Stromal cell of bone marrow (primary cell): ENCODE measurements at regions not wholly inside any gene's neighbourhood (a gene's known extent, or its start where the extent isn't known, plus 50 kb on each side); places are given as distances from the start of the nearest gene placed in this dataset.

Source experiments
- DNase-seq: peaks from one replicate; pipeline ENCODE4 v3.0.0-alpha.2; 2012; ENCODE audit warnings: low read depth

GRCh38 chr14:38901791-38902190 lies 201.2 kb downstream of the SEC23A start:
- no peak for DNase-seq

DNA sequence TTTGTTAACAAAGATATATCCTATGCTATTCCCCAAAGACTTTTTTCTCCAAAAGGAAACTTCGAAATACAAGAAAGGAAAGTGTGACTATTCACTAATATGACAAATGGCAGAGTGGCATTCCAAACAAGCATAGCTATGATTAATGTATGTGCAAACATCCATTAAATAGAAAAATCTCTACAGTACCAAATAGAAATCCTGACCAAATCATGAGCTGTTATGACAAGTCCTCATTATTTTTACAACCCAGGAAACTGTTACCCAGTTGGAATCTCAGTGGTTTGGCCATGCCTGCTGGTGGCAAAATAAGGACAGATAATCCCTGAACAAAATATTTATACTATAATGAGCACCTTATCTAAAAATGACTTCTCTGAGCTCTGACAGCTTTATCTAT lies 202.1 kb downstream of the SEC23A start:
- no peak for DNase-seq

- DNase-seq, result no peak
Observed at GRCh38 chr14:38887696-38888095, 215.3 kb downstream of the SEC23A start.

DNA sequence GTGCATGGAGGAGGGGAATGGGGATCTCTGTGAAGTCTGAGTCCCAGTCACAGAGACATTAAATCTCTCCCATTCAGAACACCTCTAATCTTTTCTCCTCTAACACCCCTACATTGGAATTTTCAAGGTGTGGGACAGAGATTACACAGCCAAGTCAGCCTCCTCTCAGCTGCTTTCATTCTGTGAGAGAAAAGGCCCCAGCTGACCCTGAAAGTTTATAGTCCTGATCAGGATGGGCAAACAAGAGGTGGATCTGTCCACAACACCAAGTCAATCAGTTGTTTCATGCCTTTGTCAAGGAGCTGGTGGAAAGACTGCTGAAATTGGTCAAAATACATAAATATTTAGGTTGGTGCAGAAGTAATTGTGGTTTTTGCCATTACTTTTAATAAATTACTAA lies 218.9 kb downstream of the SEC23A start:
- DNase-seq, result no peak

- DNase-seq, result no peak
Observed at GRCh38 chr14:38883127-38883526, 219.9 kb downstream of the SEC23A start.

DNA sequence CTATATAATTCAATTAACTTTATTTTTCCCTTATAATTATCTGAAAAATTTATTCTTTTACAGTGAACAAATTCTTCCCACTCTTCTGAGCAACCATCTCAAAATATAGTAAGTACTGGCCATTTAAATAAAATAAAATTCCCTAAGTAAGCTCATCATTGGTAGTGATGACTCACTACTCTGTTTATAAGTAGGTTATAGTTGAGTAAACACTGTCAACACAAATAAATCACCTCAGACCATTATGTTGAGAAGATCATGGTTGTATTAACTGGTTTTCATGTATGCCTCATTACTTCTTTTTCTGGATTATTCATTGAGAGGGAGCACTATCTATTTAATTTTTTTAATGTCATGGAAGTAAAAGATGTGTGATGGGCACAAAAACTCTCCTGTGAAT lies 220.5 kb downstream of the SEC23A start:
- DNase-seq, result no peak

DNA sequence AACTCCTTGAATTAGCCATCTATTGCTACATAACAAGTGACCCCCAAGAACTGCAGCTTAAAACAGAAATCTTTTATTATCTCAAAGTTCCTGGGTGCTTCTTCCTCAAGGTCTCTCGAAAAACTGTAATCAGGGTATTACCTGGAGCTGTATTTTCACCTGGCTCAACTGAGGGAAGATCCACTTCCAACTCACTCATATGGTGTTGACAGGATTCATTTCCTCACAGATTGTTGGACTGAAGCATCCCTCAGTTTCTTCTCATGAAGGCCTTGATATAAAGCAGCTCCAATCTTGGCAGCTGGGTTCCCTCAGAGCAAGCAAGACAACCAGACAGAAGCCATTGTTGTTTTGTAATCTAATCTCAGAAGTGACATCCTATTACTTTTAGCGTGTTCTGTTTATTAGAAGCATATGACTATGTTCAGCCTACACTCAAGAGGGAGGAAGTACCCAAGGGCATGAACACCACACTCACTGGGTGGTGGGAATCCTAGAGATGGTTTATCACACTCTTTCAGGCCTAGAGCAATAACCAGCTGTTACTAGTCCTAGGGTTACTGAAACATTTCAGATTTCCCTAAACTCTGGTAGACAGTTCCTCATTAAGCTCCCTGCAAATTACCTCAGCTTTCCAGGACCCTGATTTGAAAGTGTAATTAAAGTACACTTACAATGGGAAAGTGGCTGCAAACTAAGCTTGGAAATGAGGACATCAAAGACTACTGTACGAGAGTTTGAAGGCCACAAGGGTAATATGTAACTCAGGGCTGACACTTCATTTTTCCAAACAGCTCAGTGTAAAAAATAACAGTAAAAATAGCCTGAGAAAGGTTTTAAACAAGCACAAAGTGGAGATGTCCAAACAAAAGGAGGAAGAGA lies 222.2 kb downstream of the SEC23A start:
- DNase-seq, result no peak

GRCh38 chr14:38877744-38878388 lies 225.2 kb downstream of the SEC23A start:
- no peak for DNase-seq

- DNase-seq, result no peak
Observed at GRCh38 chr14:38874721-38875120, 228.3 kb downstream of the SEC23A start.

DNA sequence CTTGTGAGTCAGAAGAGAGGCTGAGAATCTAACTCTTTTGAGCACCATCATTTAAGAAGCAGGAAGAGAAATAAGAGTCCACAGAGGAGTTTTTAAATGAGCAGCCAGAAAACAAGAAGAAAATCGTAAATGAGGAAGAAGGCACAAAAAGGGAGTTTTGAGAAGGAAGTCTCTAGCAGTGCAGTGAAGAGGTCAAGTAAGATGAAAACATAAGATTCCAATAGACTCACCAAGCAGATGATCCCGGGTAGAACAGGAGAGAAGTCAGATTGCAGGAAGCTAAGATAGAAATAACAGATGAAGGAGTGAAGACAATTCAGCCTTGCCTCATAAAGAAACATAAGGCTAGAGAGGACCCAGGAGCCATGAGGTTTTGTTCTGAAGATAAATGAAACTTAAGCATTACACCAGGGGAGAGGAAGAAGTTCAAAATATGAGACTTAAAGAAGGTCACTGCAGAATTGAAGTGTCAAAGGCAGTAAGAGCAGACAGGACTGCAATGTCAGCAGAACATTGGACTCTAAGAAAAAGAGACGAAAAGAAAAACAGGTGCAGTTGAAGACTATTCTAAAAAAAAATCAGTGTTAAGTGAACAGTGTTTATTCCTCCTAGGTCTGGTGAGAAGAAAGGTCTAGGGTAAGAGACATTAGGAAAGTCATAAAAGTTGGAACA lies 229.0 kb downstream of the SEC23A start:
- no peak for DNase-seq

DNA sequence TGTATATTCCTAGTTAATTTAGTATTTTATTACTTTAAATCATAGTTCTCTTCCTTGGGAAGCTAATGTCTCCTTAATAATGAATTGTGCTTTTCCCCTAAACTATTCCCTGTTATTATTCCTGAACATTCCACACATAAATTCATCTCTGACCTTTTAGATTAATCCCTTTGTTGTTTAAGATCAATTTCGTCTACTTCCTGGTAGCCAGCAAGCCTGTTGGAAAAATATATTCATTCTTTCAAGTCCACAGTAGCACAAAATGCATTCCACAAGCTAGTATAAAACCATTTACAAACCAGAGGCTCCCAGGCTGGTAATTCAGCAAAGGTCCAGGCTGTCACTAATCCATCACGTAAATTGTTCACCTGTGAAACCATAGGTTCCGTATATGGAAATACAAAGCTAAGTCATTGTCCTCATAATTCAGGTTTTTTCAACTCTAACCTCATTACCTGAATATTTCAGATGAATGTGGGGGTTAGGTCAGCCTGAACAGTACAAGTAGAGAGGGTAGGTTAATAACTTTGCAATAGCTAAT lies 232.7 kb downstream of the SEC23A start:
- DNase-seq, result no peak

- DNase-seq, result no peak
Observed at GRCh38 chr14:38868399-38869290, 234.4 kb downstream of the SEC23A start.

DNA sequence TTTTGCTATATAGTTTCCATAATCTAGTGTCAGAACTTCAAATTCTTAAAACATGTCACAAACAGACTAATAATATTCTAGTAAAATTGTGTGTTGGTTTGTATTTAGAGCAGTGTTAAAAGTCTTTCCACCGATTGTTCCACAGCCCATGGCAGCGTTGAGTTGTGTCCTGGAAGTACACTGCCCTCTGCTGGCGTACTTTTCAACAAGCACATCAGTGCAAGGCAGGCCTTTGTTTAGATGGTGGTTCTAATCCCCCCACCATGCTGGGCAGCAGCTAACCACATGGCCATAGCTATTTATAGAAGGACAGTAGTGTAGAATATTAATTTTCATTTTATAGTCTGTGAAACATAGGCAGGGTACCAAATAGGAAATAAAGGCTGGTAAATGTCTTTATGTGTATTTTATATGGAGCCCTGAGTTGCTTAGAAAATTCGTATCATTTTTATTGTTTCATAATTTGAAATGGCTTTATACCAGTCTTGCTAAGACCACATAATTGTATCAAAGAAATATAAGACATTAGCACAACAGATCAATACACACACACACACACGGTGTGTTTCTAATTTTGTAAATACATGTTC lies 235.4 kb downstream of the SEC23A start:
- DNase-seq, result peak; percentile 57

- no peak for DNase-seq
Observed at GRCh38 chr14:38866461-38866860, 236.6 kb downstream of the SEC23A start.

DNA sequence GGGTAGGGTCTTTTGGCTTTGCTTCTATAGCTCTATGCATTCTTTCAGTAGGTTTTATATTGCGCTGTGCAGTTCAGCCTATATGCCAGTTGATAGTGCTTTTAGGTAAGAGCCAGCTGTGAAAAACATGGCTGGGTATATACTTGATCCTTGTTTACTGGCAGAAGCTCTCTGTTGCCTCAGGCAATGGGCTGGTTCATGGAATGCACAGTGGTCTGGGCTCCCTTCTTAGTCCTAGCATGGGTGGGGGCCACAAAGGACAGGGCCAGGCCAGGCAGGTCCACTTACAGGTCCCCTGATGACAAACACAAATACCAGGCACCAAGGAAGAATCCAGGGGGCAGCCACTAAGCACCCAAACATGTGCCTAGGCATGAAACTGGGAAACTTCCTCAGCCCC lies 240.7 kb downstream of the SEC23A start:
- DNase-seq, result no peak

DNA sequence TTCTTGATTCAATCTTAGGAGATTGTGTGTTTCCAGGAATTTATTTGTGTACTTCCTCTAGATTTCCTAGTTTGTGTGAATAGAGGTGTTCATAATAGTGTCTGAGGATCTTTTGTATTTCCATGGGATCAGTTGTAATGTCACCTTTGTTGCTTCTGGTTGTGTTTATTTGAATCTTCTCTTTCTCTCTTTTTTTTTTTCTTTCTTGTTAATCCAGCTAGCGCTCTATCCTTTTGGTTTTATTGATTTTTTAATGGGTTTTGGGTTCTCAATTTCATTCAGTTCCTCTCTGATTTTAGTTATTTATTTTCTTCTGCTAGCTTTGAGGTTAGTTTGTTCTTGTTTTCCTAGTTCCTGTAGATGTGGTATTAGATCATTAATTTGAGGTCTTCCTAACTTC lies 242.5 kb downstream of the SEC23A start:
- DNase-seq, result no peak

DNA sequence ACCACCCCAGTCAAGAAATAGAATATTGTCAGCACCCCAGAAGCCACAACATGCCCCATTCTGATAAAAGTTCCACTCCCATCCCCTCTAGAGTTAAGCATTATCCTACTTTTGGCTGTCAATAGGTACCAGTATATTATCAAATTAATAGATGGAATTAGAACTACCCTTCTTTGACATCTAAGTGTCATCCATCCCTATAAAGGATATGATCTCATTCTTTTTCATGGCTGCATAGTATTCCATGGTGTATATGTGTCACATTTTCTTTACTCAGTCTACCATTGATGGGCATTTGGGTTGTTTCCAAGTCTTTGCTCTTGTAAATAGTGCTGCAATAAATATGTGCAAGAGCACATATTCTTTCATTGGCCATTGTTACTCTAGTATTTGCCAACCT lies 246.2 kb downstream of the SEC23A start:
- no peak for DNase-seq

DNA sequence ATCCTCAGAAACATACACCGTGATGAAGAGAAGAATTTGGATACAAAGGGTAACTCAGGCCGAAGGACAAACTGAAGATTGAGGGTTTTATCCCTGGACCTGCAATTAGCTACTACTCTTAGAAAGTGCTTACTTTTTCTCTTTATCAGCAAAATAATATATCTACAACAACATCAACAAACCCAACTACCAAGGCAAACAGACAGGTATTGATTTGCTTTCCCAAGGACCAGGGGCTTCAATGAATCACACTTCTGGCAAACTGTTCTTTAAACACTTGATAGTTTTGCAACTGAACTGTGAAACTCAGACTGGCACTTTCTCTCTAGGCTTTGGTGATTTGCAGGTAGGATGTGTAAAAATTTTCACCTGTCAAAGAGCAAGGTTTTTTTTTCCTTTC lies 247.5 kb downstream of the SEC23A start:
- no peak for DNase-seq

- DNase-seq, result no peak
Observed at GRCh38 chr14:38851111-38851510, 251.9 kb downstream of the SEC23A start.

DNA sequence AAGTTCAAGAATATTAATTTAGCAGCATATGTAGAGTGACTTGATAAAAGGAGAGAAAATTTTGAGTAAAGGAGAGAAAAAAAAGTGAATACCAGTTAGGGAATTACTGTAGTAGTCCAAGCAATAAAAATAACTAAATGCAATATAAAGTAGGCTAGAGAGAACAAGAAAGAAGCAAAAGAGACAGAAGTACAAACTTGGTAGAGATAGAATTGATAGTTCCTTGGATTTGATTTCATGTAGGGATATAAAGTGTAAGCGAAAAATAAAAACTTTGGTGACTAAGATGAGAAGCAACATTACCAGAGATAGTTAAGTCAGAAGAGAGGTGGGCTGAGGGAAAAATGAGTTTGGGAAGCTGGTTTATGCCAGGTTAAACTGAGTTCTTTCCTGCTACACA lies 252.4 kb downstream of the SEC23A start:
- no peak for DNase-seq

DNA sequence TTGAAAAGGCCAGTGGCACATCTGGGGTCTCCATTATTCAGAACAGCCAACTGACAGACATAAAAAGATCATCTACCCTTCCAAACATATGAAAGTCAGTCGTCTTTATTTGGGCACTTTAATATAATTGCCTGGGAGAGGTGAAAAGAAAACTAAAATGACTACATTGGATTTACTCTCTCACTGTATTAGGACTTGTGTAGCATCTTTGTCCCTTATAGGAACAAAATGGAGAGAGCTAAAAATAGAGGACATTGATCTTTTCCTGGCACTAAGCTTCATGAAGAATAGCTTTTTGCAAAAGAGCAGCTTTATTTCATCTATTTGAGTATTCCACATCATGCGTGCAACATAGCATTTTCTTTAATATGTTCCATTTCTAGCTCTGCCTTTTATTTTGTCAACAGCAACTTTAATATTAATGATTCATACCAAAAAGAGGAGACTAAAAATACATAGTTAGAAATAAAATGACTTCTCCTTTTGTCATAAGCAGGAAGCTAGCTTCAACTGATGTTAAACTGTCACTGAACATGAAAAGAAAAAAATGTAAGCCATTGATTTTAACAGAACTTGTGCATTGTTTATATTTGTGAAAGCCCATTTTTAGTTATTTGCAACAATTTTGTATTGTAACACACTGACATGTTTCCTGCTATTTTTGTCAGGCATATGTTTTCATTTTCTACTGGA lies 254.6 kb downstream of the SEC23A start:
- no peak for DNase-seq
